GM18520 (cell line): ENCODE measurements at regions not wholly inside any gene's neighbourhood (a gene's known extent, or its start where the extent isn't known, plus 50 kb on each side); places are given as distances from the start of the nearest gene placed in this dataset.
"Not testable (repeated sequence)": the region's sequence is repeated elsewhere in the genome, so short reads cannot be mapped to it uniquely, and the experiment has no call there.

Experiments used
- ATAC-seq: cut with Tn5 transposase; IDR thresholded peaks from one replicate; pipeline ENCODE4 v1.9.1; 2021; ENCODE audit not compliant: unreplicated experiment

- ATAC-seq: peak; percentile 79
Observed at GRCh38 chr4:163681208-163681821, 186.8 kb downstream of the TMA16 start.

- no peak for ATAC-seq
Observed at GRCh38 chr4:163688856-163689255, 194.4 kb downstream of the TMA16 start.

GRCh38 chr4:163693211-163693610, 198.7 kb downstream of the TMA16 start:
- ATAC-seq: no peak

GRCh38 chr4:163693776-163694175, 199.3 kb downstream of the TMA16 start:
- no peak for ATAC-seq

DNA sequence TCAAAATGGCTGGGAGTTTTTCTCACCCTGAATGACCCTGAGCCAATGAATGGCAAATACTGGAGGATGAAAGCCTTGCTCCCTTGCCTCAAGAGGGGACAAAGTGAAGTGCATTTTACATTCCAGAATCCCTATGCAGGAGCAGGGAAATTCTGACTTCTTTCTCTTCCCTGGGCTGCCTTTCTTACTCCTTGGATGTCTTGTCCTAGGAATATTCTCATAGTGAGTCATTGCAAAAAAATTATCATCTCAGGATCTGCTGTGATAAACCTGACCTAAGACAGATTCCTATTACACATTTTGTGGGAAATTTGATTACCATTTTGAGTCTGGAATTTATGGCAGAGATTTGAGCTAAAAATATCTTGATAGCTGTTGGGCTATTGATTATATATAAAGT, 199.9 kb downstream of the TMA16 start:
- ATAC-seq: no peak

- no peak for ATAC-seq
Observed at GRCh38 chr4:163697121-163697520, 202.6 kb downstream of the TMA16 start.

- ATAC-seq: not testable (repeated sequence)
Observed at GRCh38 chr4:163700383-163700782, 205.9 kb downstream of the TMA16 start.

DNA sequence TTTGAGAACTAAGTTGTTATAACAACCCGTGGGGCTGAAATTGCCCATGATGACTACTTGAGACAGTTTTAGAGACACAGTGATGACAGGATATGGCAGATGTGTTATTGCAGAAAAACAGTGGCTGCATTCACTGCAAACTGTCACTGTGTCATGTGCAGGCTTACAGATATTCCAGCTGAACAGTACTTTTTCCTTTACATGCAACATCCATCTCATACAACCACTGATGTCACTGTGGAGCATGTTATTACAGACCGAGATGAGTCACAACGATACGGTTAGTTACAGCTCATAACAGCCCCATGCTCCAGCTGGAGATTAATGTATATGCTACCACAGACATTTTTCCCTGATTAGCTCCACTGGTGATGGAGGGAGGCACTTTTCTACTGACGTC, 207.4 kb downstream of the TMA16 start:
- ATAC-seq: peak; percentile 90

GRCh38 chr4:163702736-163703135, 208.2 kb downstream of the TMA16 start:
- no peak for ATAC-seq

DNA sequence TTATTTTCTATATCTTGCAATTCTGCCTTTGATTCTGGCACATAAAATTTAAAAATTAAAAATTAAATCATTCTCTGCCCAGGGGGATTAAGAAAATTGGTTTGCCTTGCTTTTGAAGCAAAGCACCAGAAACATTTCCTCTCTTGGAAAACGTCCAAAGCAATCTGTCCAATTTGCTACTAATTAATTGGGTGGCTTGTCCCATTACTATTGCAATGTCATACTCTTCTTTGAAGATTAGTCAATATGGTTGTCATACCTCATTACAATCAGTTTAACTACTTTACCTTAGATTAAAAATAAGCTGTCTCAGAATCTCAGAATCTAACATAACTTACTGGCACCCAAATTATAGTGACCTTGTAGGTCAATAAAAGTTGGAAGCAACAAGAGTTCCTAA, 208.8 kb downstream of the TMA16 start:
- no peak for ATAC-seq

- no peak for ATAC-seq
Observed at GRCh38 chr4:163707873-163708272, 213.4 kb downstream of the TMA16 start.

DNA sequence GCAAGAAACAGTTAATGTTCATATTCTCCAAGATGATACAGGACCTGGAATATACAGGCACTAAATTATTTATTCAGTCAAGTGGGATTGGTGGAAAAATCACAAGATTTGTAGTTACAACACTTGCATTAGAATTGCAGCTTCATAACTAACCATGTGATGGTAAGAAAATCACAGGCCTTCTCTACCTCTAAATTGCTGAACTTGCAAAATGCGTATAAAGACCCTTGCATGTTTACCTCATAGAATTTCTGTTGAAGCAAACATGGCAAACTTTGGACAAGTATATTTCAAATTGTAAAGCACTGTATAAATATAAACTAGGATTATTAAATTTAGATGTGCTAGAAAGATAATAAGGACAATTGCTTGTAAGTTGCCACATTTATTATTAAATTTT, 215.1 kb downstream of the TMA16 start:
- no peak for ATAC-seq

DNA sequence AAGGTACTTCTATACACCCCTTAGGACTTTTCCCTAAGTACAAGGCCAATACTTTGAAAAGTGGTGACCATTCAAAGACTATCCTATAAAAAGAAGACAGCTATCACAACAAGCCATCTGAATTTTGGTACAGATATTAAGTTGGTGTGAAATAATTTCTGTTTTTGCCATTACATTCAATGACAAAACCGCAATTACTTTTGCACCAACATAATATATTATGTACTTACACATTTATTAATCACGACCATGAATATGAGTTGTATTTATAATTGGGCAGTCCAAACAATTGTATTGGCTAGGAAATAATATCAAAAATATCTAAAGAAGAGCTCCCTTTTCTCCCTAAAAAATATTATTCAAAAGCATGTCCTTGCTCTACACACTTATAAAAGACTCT, 215.7 kb downstream of the TMA16 start:
- ATAC-seq: no peak

- ATAC-seq: not testable (repeated sequence)
Observed at GRCh38 chr4:163724495-163724894, 230.0 kb downstream of the TMA16 start.

DNA sequence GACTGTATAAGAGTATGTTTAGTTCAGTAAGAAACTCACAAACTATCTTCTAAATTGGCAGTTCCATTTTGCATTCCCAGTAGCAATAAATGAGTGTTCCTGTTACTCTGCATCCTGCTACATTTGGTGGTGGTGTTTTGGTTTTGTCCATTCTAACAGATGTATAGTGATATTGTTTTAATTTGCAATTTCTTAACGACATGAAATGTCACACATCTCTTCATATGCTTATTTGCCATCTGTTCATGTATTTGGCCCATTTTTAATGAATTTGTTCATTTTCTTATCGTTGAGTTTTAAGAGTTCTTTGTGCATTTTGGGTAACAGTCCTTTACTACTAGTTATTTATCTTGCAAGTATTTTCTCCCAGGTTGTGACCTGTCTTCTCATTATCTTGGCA, 232.2 kb downstream of the TMA16 start:
- no peak for ATAC-seq

GRCh38 chr4:163731071-163731470, 236.6 kb downstream of the TMA16 start:
- ATAC-seq: no peak

- no peak for ATAC-seq
Observed at GRCh38 chr4:163732473-163732872, 238.0 kb downstream of the TMA16 start.

GRCh38 chr4:163736876-163737275, 242.4 kb downstream of the TMA16 start:
- no peak for ATAC-seq

DNA sequence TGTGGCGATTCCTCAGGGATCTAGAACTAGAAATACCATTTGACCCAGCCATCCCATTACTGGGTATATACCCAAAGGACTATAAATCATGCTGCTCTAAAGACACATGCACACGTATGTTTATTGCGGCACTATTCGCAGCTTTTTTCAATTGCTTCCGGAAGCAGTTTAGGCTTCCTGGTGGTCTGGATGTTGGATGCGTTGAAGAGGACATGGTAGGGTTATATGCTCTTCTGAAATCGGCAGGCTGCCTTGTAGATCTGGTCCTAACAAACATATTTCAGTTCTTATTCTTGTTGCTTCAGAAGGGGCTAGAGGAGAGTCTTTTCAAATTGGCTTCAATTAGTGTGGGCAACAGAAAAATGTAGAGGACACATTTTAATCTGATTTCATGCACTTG, 243.4 kb downstream of the TMA16 start:
- not testable (repeated sequence) for ATAC-seq

- ATAC-seq: no peak
Observed at GRCh38 chr4:163738521-163738920, 244.0 kb downstream of the TMA16 start.

GRCh38 chr4:163744861-163745260, 250.4 kb downstream of the TMA16 start:
- ATAC-seq: peak; percentile 93

DNA sequence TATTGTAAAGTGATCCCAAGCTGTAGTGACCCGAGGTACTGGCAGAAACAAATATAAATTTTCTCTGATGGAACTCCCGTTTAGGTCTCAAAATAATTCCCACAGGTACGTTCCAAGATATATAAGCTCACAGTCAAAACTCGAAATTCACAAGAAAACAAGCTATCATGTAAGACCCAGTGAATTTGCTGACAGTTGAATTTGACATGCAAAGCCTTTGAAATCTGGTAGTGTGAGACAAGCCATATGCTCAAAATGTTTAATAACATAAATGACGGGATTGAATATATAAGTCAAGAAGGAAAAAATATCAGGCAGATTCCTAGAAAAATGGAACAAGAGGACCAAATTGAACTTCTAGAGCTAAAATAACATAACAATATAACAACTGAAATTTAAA, 252.8 kb downstream of the TMA16 start:
- ATAC-seq: no peak

DNA sequence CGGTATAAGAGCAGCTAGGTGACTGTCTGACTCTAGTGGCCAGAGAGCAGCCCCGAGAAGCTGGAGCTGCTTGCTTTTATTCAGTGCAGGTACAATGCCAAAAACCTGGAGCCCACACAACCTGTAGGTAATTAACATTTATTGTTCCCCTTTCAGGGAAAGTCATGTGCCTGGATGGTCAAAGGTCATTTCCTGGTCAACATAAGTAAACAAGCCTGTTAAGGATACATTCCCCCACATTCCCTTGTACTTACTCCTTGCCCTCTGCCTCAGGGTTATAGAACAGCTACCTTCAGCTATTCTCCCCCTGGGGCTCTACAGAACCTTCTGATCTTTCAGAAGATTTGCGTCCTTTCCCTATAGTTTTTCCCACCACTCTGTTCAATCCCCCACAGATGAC, 253.4 kb downstream of the TMA16 start:
- ATAC-seq: no peak
